D721Med (cell line): ENCODE measurements at regions not wholly inside any gene's neighbourhood (a gene's known extent, or its start where the extent isn't known, plus 50 kb on each side); places are given as distances from the start of the nearest gene placed in this dataset.

ENCODE experiments used
- DNase-seq: peaks from one replicate; pipeline ENCODE4 v3.0.0; 2011; ENCODE audit warnings: low spot score; ENCODE audit not compliant: insufficient read length
- FAIRE-seq: peaks from 2 replicates; lab custom pipeline; 2011; peaks lifted over from hg19 to GRCh38; lab: Jason Lieb, UNC
- TF ChIP-seq, protein P1 (sequence below): IDR thresholded peaks from 2 replicates; pipeline ENCODE4 v1.5.1; 2012; ENCODE audit warnings: mild to moderate bottlenecking, control low read depth; ENCODE audit not compliant: insufficient read depth; ENCODE audit errors: missing control alignments

GRCh38 chr6:27761391-27761790, 150.8 kb downstream of the OR2B2 start:
- no peak for FAIRE-seq
- TF ChIP-seq, protein P1, sequence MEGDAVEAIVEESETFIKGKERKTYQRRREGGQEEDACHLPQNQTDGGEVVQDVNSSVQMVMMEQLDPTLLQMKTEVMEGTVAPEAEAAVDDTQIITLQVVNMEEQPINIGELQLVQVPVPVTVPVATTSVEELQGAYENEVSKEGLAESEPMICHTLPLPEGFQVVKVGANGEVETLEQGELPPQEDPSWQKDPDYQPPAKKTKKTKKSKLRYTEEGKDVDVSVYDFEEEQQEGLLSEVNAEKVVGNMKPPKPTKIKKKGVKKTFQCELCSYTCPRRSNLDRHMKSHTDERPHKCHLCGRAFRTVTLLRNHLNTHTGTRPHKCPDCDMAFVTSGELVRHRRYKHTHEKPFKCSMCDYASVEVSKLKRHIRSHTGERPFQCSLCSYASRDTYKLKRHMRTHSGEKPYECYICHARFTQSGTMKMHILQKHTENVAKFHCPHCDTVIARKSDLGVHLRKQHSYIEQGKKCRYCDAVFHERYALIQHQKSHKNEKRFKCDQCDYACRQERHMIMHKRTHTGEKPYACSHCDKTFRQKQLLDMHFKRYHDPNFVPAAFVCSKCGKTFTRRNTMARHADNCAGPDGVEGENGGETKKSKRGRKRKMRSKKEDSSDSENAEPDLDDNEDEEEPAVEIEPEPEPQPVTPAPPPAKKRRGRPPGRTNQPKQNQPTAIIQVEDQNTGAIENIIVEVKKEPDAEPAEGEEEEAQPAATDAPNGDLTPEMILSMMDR = no peak
- DNase-seq = no peak

DNA sequence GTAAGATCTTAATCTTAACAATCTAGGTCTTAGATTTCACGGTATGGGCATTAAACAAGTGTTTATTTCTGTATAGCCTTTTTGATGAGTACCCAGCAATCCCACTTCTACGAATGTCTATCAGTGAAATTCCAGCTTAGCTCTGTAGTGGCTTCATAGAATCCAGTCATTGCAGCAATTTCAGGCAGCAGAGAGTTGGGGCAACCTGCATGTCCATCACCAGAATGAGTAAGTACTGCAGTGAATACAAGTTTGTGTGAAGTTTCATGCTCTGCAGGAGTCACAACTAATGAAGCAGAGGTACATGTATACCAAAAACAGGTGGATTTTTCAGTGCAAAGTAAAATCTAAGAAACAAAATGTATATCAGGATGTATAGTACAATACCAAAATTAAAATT, 151.7 kb downstream of the OR2B2 start:
- TF ChIP-seq, protein P1 = no peak
- no peak for DNase-seq
- FAIRE-seq = no peak

GRCh38 chr6:27759930-27760329, 152.3 kb downstream of the OR2B2 start:
- FAIRE-seq (no peak), DNase-seq (no peak)
- TF ChIP-seq, protein P1 = no peak

- FAIRE-seq (no peak), DNase-seq (no peak)
- TF ChIP-seq, protein P1 = no peak
Observed at GRCh38 chr6:27758491-27758890, 153.7 kb downstream of the OR2B2 start.

DNA sequence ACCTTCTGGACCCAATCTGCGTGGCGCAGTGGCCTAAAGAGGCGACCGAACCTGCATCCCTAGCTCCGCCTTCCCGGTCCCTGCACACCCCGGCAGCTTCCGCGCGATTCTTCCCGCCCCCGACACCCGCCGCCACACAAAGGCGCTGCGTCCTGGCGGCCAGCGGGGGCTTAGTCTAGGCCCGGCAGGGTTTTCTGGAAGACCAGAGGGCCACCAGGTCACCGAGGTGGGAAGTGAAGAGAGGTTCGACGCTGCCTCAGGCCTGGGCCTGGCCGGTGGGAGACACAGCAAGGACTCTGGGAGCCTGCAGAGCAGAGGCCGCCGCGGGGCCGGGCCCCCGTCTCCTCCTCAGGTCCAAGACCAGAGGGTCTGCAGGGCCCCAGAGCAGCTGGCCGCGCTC, 154.9 kb downstream of the OR2B2 start:
- TF ChIP-seq, protein P1 = no peak
- FAIRE-seq (no peak), DNase-seq (no peak)

GRCh38 chr6:27755768-27756167, 156.4 kb downstream of the OR2B2 start:
- TF ChIP-seq, protein P1 = no peak
- FAIRE-seq = no peak
- no peak for DNase-seq

GRCh38 chr6:27754408-27754782, 157.8 kb downstream of the OR2B2 start:
- FAIRE-seq (no peak), DNase-seq (no peak)
- TF ChIP-seq, protein P1 = no peak
